Peyer's patch (tissue), 4 donors: ENCODE measurements at regions not wholly inside any gene's neighbourhood (a gene's known extent, or its start where the extent isn't known, plus 50 kb on each side); places are given as distances from the start of the nearest gene placed in this dataset.

Experiments used
- POLR2A ChIP-seq, 2 donors: fragments of 450-650 bp; IDR thresholded peaks; one replicate each; pipeline ENCODE4 v1.5.1; 2017; ENCODE audit warnings: antibody characterized with exemption in 2 of 2, mild to moderate bottlenecking in 2 of 2, moderate library complexity in 2 of 2
- TF ChIP-seq, protein P1 (sequence below), 6 experiments: fragments of 450-650 bp in 4 of 6; fragments of 200-600 bp in 2 of 6; sonication (generic) in 1 of 6; IDR thresholded peaks; one replicate each; pipeline ENCODE4 v1.5.1; 2017 to 2019; ENCODE audit warnings: antibody characterized with exemption in 6 of 6, mild to moderate bottlenecking in 3 of 6, moderate library complexity in 1 of 6

- TF ChIP-seq, protein P1, sequence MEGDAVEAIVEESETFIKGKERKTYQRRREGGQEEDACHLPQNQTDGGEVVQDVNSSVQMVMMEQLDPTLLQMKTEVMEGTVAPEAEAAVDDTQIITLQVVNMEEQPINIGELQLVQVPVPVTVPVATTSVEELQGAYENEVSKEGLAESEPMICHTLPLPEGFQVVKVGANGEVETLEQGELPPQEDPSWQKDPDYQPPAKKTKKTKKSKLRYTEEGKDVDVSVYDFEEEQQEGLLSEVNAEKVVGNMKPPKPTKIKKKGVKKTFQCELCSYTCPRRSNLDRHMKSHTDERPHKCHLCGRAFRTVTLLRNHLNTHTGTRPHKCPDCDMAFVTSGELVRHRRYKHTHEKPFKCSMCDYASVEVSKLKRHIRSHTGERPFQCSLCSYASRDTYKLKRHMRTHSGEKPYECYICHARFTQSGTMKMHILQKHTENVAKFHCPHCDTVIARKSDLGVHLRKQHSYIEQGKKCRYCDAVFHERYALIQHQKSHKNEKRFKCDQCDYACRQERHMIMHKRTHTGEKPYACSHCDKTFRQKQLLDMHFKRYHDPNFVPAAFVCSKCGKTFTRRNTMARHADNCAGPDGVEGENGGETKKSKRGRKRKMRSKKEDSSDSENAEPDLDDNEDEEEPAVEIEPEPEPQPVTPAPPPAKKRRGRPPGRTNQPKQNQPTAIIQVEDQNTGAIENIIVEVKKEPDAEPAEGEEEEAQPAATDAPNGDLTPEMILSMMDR (IDR thresholded peaks at IDR 0.05) = no peak
- TF ChIP-seq POLR2A (IDR thresholded peaks at IDR 0.05) = no peak
Observed at GRCh38 chr6:121920616-121921015, 478.8 kb upstream of the HSF2 start.
